K562 (cell line): ENCODE measurements at regions not wholly inside any gene's neighbourhood (a gene's known extent, or its start where the extent isn't known, plus 50 kb on each side); places are given as distances from the start of the nearest gene placed in this dataset.

ENCODE experiments used
- ATAC-seq: fragments of 200-7000 bp; cut with Tn5 transposase; 3 replicates; pipeline ENCODE4 v1.9.1; 2020; ENCODE audit warnings: moderate library complexity
- BruUV-seq: library from RNA; stranded (reverse); fragments of 400-500 nt; replicated peaks from 2 replicates; lab custom pipeline; 2021; lab: Mats Ljungman, UMichigan
- CTCF ChIA-PET: fragments of 300-600 bp; formaldehyde crosslinking; extraction: SDS; loops from one replicate; lab custom pipeline; 2021; ENCODE audit warnings: low intra/inter-chr PET ratio; lab: Yijun Ruan, JAX
- POLR2A ChIA-PET: fragments of 300-600, 350-650 bp; sonication (Branson Sonifier 250); formaldehyde crosslinking; extraction: SDS; loops from one replicate; lab custom pipeline; 2021; ENCODE audit warnings: antibody characterized with exemption, inconsistent platforms; lab: Yijun Ruan, JAX
- DNase-seq, 4 experiments: peaks; one replicate each; pipeline versions ENCODE4 v3.0.0 to v3.0.0-alpha.2; 2011 to 2018; ENCODE audit warnings: low spot score in 3 of 4, mixed read lengths in 3 of 4; ENCODE audit errors: extremely low read depth in 1 of 4
- FAIRE-seq: peaks from 2 replicates; lab custom pipeline; 2011; peaks lifted over from hg19 to GRCh38; lab: Jason Lieb, UNC
- H2AFZ ChIP-seq: 2 replicates; pipeline ENCODE4 v1.6.0; 2011; ENCODE audit warnings: low read depth, low read length, control low read depth, inconsistent platforms
- H3K27ac ChIP-seq: fragments of 200-600 bp; 3 replicates; pipeline ENCODE4 v1.8.0; 2011; ENCODE audit warnings: low read depth, mild to moderate bottlenecking, control low read depth, inconsistent platforms, low read length, moderate library complexity, mixed read lengths; ENCODE audit errors: extremely low read depth
- H3K27me3 ChIP-seq, 2 experiments: fragments of 300-600 bp in 1 of 2; 2 replicates in 1 of 2; 3 replicates in 1 of 2; pipeline versions ENCODE4 v1.6.0 to v1.8.0; 2011; ENCODE audit warnings: inconsistent platforms in 2 of 2, low read length in 2 of 2, mild to moderate bottlenecking in 1 of 2, mixed read lengths in 1 of 2, moderate library complexity in 1 of 2; ENCODE audit not compliant: control insufficient read depth in 2 of 2, insufficient read depth in 2 of 2
- H3K36me3 ChIP-seq: fragments of 300-600 bp; 3 replicates; pipeline ENCODE4 v1.8.0; 2011; ENCODE audit warnings: mild to moderate bottlenecking, low read length, inconsistent platforms; ENCODE audit not compliant: control insufficient read depth, insufficient read depth
- H3K4me1 ChIP-seq, 2 experiments: fragments of 200-600 bp in 1 of 2; replicated peaks in 1 of 2; 2 replicates in 1 of 2; 3 replicates in 1 of 2; pipeline versions ENCODE4 v1.5.1 to v1.8.0; 2011; ENCODE audit warnings: inconsistent platforms in 2 of 2, low read length in 2 of 2, mild to moderate bottlenecking in 1 of 2, mixed read lengths in 1 of 2, moderate library complexity in 1 of 2; ENCODE audit not compliant: control insufficient read depth in 2 of 2, insufficient read depth in 2 of 2
- H3K4me2 ChIP-seq: 2 replicates; pipeline ENCODE4 v1.6.1; 2011; ENCODE audit warnings: low read length, control low read depth, inconsistent platforms, mixed read lengths; ENCODE audit not compliant: insufficient read depth
- H3K4me3 ChIP-seq: fragments of 200-600 bp; sonication (generic), shearing (Covaris generic); 2 replicates; pipeline ENCODE4 v1.5.1; 2016; ENCODE audit warnings: control low read depth, inconsistent platforms
- H3K79me2 ChIP-seq: fragments of 200-600 bp; 3 replicates; pipeline ENCODE4 v1.8.0; 2011; ENCODE audit warnings: low read length, inconsistent platforms; ENCODE audit not compliant: control insufficient read depth, insufficient read depth
- H3K9ac ChIP-seq, 2 experiments: 2 replicates each; pipeline versions ENCODE4 v1.6.0 to v1.6.1; 2011; ENCODE audit warnings: low read depth in 2 of 2, low read length in 2 of 2, control low read depth in 1 of 2, inconsistent platforms in 1 of 2, mild to moderate bottlenecking in 1 of 2, mixed read lengths in 1 of 2; ENCODE audit not compliant: insufficient read depth in 1 of 2
- H3K9me1 ChIP-seq: one replicate; pipeline ENCODE4 v1.6.0; 2011; ENCODE audit warnings: inconsistent platforms, mild to moderate bottlenecking, low read length, moderate library complexity; ENCODE audit not compliant: control insufficient read depth, insufficient read depth
- H3K9me3 ChIP-seq: replicated peaks from 2 replicates; pipeline ENCODE4 v1.5.1; 2011; ENCODE audit warnings: low read depth, low read length, inconsistent platforms; ENCODE audit not compliant: control insufficient read depth, insufficient read depth
- H4K20me1 ChIP-seq: replicated peaks from 2 replicates; pipeline ENCODE4 v1.6.1; 2011; ENCODE audit warnings: low read length, inconsistent platforms, mixed read lengths; ENCODE audit not compliant: control insufficient read depth, insufficient read depth
- CHCHD3 ChIP-seq: fragments of 250-450 bp; sonication (Bioruptor Pico); IDR thresholded peaks from 2 replicates; pipeline ENCODE4 v2.1.2; 2022; ENCODE audit warnings: mild to moderate bottlenecking
- EGR1 ChIP-seq: fragments of 450-650 bp; conservative IDR thresholded peaks from 2 replicates; pipeline ENCODE4 v1.6.1; 2017; ENCODE audit warnings: mild to moderate bottlenecking
- EHMT2 ChIP-seq: fragments of 450-650 bp; IDR thresholded peaks from 2 replicates; pipeline ENCODE4 v1.6.1; 2018; ENCODE audit warnings: antibody characterized with exemption
- ILK ChIP-seq: fragments of 450-650 bp; IDR thresholded peaks from 2 replicates; pipeline ENCODE4 v1.6.1; 2016; ENCODE audit warnings: missing genetic modification characterization, low read depth, mild to moderate bottlenecking, missing compliant biosample characterization, moderate library complexity, borderline replicate concordance
- MIER1 ChIP-seq: fragments of 450-650 bp; IDR thresholded peaks from 2 replicates; pipeline ENCODE4 v1.6.1; 2016; ENCODE audit warnings: antibody characterized with exemption, mild to moderate bottlenecking, low read depth
- SIN3A ChIP-seq, 2 experiments: fragments of 150-350 bp in 1 of 2; IDR thresholded peaks; 2 replicates each; pipeline ENCODE4 v1.6.1; 2011 to 2016; ENCODE audit warnings: borderline replicate concordance in 2 of 2, low read depth in 2 of 2, low read length in 2 of 2, mild to moderate bottlenecking in 2 of 2, moderate library complexity in 2 of 2; ENCODE audit not compliant: control insufficient read depth in 1 of 2
- WGBS: fragments of 100-300 bp; shearing (Covaris generic); methylation state at CpG from one replicate; pipeline ENCODE4 v1.1.6; 2016; ENCODE audit warnings: low coverage, mixed read lengths; ENCODE audit not compliant: insufficient coverage; ENCODE audit errors: missing lambda C conversion rate; 5-methylcytosine and 5-hydroxymethylcytosine counted together
- in situ Hi-C: fragments of 300-500 bp; cut with MboI; formaldehyde crosslinking; loops from 4 replicates; pipeline ENCODE4 v1.15.0; 2018; ENCODE audit warnings: inconsistent platforms, mixed read lengths
- intact Hi-C: fragments of 100-400 bp; cut with micrococcal nuclease; formaldehyde crosslinking; loops from 2 replicates; pipeline ENCODE4 v1.14.2; 2022
- TF ChIP-seq, protein P1 (sequence below), 2 experiments: fragments of 450-650 bp; formaldehyde crosslinking in 1 of 2; IDR thresholded peaks; 2 replicates each; pipeline versions ENCODE4 v1.4.0 to v1.6.1; 2014 to 2020; ENCODE audit warnings: mild to moderate bottlenecking in 2 of 2, borderline replicate concordance in 1 of 2, low read depth in 1 of 2
- TF ChIP-seq, protein P2 (sequence below), 2 experiments: fragments of 450-650 bp; IDR thresholded peaks; 2 replicates each; pipeline ENCODE4 v1.6.1; 2018; ENCODE audit warnings: mild to moderate bottlenecking in 2 of 2, low read depth in 1 of 2; ENCODE audit not compliant: partially characterized antibody in 2 of 2

DNA sequence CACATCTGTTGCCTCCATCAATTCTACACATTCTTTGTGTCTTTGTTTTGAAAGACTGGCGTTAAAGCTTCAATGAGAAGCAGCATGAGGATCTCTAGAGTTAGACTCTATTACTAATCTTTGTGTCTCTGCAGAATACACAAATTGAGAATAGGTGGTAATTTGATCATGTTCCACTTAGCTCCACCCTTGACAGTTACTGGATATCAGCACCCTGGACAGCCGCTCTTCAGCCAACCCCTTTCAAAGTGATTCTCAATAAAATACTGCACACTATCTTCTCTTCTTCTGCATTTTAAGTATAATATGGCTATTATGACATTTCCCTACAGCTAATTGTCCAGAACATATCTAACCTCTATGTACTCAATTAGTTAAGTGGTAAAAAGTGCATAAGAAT, 54.3 kb upstream of the CNR1 start:
- CTCF ChIA-PET = no interaction called here
- Histone ChIP-seq H3K27me3 (no peaks in the 10 kb centered on the region), H3K9ac (no peak overlapping the region), H3K36me3 (no peaks in the 10 kb centered on the region), H3K4me3 (no peak overlapping the region), H3K27ac (no peak overlapping the region), H3K4me2 (no peak overlapping the region), H3K9me3 (no peaks in the 10 kb centered on the region), H3K4me1 (no peaks in the 10 kb centered on the region), H3K9me1 (no peaks in the 10 kb centered on the region), H2AFZ (no peak overlapping the region), H3K79me2 (no peaks in the 10 kb centered on the region), H4K20me1 (no peaks in the 10 kb centered on the region)
- DNase-seq (peak; percentile 8 to 37 (median 12)), ATAC-seq (no peak), FAIRE-seq (no peak)
- WGBS = 10% methylated on average over 2 of the region's 2 CpGs
- intact Hi-C loops (no loop called here), in situ Hi-C loops (no loop called here)
- TF ChIP-seq, protein P1, sequence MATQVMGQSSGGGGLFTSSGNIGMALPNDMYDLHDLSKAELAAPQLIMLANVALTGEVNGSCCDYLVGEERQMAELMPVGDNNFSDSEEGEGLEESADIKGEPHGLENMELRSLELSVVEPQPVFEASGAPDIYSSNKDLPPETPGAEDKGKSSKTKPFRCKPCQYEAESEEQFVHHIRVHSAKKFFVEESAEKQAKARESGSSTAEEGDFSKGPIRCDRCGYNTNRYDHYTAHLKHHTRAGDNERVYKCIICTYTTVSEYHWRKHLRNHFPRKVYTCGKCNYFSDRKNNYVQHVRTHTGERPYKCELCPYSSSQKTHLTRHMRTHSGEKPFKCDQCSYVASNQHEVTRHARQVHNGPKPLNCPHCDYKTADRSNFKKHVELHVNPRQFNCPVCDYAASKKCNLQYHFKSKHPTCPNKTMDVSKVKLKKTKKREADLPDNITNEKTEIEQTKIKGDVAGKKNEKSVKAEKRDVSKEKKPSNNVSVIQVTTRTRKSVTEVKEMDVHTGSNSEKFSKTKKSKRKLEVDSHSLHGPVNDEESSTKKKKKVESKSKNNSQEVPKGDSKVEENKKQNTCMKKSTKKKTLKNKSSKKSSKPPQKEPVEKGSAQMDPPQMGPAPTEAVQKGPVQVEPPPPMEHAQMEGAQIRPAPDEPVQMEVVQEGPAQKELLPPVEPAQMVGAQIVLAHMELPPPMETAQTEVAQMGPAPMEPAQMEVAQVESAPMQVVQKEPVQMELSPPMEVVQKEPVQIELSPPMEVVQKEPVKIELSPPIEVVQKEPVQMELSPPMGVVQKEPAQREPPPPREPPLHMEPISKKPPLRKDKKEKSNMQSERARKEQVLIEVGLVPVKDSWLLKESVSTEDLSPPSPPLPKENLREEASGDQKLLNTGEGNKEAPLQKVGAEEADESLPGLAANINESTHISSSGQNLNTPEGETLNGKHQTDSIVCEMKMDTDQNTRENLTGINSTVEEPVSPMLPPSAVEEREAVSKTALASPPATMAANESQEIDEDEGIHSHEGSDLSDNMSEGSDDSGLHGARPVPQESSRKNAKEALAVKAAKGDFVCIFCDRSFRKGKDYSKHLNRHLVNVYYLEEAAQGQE (IDR thresholded peaks at IDR 0.05; ENCODE audit: borderline replicate concordance) = peak; percentile 98
- TF ChIP-seq, protein P1 (CRISPR knock-in tag; IDR thresholded peaks at IDR 0.05; ENCODE audit: low read depth) = peak; percentile 92
- TF ChIP-seq SIN3A (IDR thresholded peaks at IDR 0.05; ENCODE audit: borderline replicate concordance in 2 of 2, control insufficient read depth in 1 of 2, low read depth in 2 of 2, low read length in 2 of 2) (no peak), EHMT2 (peak; percentile 97), MIER1 (peak; percentile 93), CHCHD3 (CRISPR knock-in tag) (no peak), ILK (no peak), EGR1 (no peak)
- TF ChIP-seq, protein P2, sequence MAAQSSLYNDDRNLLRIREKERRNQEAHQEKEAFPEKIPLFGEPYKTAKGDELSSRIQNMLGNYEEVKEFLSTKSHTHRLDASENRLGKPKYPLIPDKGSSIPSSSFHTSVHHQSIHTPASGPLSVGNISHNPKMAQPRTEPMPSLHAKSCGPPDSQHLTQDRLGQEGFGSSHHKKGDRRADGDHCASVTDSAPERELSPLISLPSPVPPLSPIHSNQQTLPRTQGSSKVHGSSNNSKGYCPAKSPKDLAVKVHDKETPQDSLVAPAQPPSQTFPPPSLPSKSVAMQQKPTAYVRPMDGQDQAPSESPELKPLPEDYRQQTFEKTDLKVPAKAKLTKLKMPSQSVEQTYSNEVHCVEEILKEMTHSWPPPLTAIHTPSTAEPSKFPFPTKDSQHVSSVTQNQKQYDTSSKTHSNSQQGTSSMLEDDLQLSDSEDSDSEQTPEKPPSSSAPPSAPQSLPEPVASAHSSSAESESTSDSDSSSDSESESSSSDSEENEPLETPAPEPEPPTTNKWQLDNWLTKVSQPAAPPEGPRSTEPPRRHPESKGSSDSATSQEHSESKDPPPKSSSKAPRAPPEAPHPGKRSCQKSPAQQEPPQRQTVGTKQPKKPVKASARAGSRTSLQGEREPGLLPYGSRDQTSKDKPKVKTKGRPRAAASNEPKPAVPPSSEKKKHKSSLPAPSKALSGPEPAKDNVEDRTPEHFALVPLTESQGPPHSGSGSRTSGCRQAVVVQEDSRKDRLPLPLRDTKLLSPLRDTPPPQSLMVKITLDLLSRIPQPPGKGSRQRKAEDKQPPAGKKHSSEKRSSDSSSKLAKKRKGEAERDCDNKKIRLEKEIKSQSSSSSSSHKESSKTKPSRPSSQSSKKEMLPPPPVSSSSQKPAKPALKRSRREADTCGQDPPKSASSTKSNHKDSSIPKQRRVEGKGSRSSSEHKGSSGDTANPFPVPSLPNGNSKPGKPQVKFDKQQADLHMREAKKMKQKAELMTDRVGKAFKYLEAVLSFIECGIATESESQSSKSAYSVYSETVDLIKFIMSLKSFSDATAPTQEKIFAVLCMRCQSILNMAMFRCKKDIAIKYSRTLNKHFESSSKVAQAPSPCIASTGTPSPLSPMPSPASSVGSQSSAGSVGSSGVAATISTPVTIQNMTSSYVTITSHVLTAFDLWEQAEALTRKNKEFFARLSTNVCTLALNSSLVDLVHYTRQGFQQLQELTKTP (IDR thresholded peaks at IDR 0.05; ENCODE audit: low read depth in 1 of 2, partially characterized antibody in 2 of 2) = peak in 1 of 2 experiments; percentile 27
- BruUV-seq = no TSS peak
- POLR2A ChIA-PET = interaction anchor here (1.0 kb wide), 1 partner anchor 13 kb away, joined by 3 read pairs; no protein-coding TSS in a partner anchor
